ENCODE measurements at regions not wholly inside any gene's neighbourhood (a gene's known extent, or its start where the extent isn't known, plus 50 kb on each side); places are given as distances from the start of the nearest gene placed in this dataset.

DNA sequence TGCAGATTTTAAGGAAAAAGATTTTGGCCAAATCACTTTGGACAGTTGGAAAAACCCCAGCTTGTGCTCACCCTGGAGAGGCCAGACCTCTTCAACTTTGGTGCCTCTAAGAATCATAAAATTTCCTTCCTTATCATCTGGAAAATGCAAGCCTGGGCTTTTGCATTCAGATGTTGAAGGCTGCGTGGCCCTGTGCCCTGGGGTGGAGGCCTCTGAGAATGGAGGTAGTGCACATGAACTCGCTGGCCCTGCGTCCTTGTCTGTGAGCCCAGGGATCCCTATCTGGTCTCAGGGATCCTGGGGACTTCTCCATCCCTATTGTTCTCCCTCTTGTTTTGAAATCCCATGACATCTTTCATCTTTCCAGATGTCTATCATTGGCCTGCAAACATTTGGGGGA, 64.6 kb upstream of the ARNT2 start:
- TF ChIP-seq, protein P1, sequence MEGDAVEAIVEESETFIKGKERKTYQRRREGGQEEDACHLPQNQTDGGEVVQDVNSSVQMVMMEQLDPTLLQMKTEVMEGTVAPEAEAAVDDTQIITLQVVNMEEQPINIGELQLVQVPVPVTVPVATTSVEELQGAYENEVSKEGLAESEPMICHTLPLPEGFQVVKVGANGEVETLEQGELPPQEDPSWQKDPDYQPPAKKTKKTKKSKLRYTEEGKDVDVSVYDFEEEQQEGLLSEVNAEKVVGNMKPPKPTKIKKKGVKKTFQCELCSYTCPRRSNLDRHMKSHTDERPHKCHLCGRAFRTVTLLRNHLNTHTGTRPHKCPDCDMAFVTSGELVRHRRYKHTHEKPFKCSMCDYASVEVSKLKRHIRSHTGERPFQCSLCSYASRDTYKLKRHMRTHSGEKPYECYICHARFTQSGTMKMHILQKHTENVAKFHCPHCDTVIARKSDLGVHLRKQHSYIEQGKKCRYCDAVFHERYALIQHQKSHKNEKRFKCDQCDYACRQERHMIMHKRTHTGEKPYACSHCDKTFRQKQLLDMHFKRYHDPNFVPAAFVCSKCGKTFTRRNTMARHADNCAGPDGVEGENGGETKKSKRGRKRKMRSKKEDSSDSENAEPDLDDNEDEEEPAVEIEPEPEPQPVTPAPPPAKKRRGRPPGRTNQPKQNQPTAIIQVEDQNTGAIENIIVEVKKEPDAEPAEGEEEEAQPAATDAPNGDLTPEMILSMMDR (IDR thresholded peaks at IDR 0.05; ENCODE audit: low read length) = no peak
- TF ChIP-seq EZH2 (IDR thresholded peaks at IDR 0.05; ENCODE audit: borderline replicate concordance, low read length) = no peak

Data from OCI-LY1 (cell line).